A549 (cell line): ENCODE measurements at regions not wholly inside any gene's neighbourhood (a gene's known extent, or its start where the extent isn't known, plus 50 kb on each side); places are given as distances from the start of the nearest gene placed in this dataset.

Source experiments
- CHD4 ChIP-seq: fragments of 200-600 bp; sonication (generic); IDR thresholded peaks from 2 replicates; pipeline ENCODE4 v1.6.1; 2016; ENCODE audit warnings: antibody characterized with exemption, mild to moderate bottlenecking, borderline replicate concordance
- EP300 ChIP-seq, 2 experiments: fragments of >200 bp; sonication (Bioruptor Twin); formaldehyde crosslinking; IDR thresholded peaks; 2 replicates in 1 of 2; 3 replicates in 1 of 2; pipeline ENCODE4 v1.6.1; 2016 to 2017
- HDAC2 ChIP-seq: fragments of 200-600 bp; sonication (generic); IDR thresholded peaks from 2 replicates; pipeline ENCODE4 v1.6.1; 2016
- HOXA7 ChIP-seq: fragments of 250-450 bp; sonication (Bioruptor Pico); IDR thresholded peaks from 2 replicates; pipeline ENCODE4 v1.5.0; 2020; ENCODE audit warnings: mild to moderate bottlenecking, moderate library complexity
- MAFK ChIP-seq: fragments of 450-650 bp; IDR thresholded peaks from 2 replicates; pipeline ENCODE4 v1.6.1; 2014; ENCODE audit not compliant: partially characterized antibody
- PHF8 ChIP-seq: fragments of 200-600 bp; sonication (generic); IDR thresholded peaks from 2 replicates; pipeline ENCODE4 v1.6.1; 2016; ENCODE audit warnings: low read depth, mild to moderate bottlenecking, antibody characterized with exemption, moderate library complexity, borderline replicate concordance
- RAD21 ChIP-seq, 2 experiments: fragments of >200 bp in 1 of 2; sonication (Bioruptor Twin) in 1 of 2; formaldehyde crosslinking in 1 of 2; IDR thresholded peaks in 1 of 2; conservative IDR thresholded peaks in 1 of 2; 2 replicates in 1 of 2; 3 replicates in 1 of 2; pipeline ENCODE4 v1.6.1; 2012 to 2018; ENCODE audit warnings: inconsistent platforms in 1 of 2
- RCOR1 ChIP-seq: fragments of 150-350 bp; IDR thresholded peaks from 2 replicates; pipeline ENCODE4 v1.6.1; 2014; ENCODE audit warnings: antibody characterized with exemption, low read length, low read depth
- RFX5 ChIP-seq: fragments of 450-650 bp; IDR thresholded peaks from 2 replicates; pipeline ENCODE4 v1.7.1; 2014; ENCODE audit warnings: antibody characterized with exemption, mild to moderate bottlenecking, moderate library complexity
- RNF2 ChIP-seq: fragments of 200-600 bp; sonication (generic); IDR thresholded peaks from 2 replicates; pipeline ENCODE4 v1.6.1; 2016; ENCODE audit warnings: low read depth, mild to moderate bottlenecking, antibody characterized with exemption, moderate library complexity, borderline replicate concordance
- SREBF2 ChIP-seq: fragments of 450-650 bp; IDR thresholded peaks from 2 replicates; pipeline ENCODE4 v1.6.1; 2014; ENCODE audit warnings: mild to moderate bottlenecking, moderate library complexity
- TF ChIP-seq, protein P1 (sequence below): fragments of >200 bp; sonication (Bioruptor Twin); formaldehyde crosslinking; IDR thresholded peaks from 3 replicates; pipeline ENCODE4 v1.5.1; 2016
- TF ChIP-seq, protein P2 (sequence below): IDR thresholded peaks from 2 replicates; pipeline ENCODE4 v1.6.1; 2012

GRCh38 chrY:19405598-19405997, 338.9 kb downstream of the KDM5D start:
- TF ChIP-seq, protein P1, sequence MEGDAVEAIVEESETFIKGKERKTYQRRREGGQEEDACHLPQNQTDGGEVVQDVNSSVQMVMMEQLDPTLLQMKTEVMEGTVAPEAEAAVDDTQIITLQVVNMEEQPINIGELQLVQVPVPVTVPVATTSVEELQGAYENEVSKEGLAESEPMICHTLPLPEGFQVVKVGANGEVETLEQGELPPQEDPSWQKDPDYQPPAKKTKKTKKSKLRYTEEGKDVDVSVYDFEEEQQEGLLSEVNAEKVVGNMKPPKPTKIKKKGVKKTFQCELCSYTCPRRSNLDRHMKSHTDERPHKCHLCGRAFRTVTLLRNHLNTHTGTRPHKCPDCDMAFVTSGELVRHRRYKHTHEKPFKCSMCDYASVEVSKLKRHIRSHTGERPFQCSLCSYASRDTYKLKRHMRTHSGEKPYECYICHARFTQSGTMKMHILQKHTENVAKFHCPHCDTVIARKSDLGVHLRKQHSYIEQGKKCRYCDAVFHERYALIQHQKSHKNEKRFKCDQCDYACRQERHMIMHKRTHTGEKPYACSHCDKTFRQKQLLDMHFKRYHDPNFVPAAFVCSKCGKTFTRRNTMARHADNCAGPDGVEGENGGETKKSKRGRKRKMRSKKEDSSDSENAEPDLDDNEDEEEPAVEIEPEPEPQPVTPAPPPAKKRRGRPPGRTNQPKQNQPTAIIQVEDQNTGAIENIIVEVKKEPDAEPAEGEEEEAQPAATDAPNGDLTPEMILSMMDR, result no peak
- TF ChIP-seq MAFK (no peak), CHD4 (no peak), HDAC2 (no peak), RFX5 (no peak), EP300 (IDR thresholded peaks at IDR 0.05) (no peak), RAD21 (conservative IDR thresholded peaks at IDR 0.05 in 1 of 2, IDR thresholded peaks at IDR 0.05 in 1 of 2) (no peak), SREBF2 (no peak), HOXA7 (no peak), RCOR1 (no peak), RNF2 (no peak), PHF8 (no peak)
- TF ChIP-seq, protein P2, sequence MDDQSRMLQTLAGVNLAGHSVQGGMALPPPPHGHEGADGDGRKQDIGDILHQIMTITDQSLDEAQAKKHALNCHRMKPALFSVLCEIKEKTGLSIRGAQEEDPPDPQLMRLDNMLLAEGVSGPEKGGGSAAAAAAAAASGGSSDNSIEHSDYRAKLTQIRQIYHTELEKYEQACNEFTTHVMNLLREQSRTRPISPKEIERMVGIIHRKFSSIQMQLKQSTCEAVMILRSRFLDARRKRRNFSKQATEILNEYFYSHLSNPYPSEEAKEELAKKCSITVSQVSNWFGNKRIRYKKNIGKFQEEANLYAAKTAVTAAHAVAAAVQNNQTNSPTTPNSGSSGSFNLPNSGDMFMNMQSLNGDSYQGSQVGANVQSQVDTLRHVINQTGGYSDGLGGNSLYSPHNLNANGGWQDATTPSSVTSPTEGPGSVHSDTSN, result no peak
